Spleen (tissue), 11 donors: ENCODE measurements at regions not wholly inside any gene's neighbourhood (a gene's known extent, or its start where the extent isn't known, plus 50 kb on each side); places are given as distances from the start of the nearest gene placed in this dataset.

ENCODE experiments used
- DNase-seq: peaks from one replicate; pipeline ENCODE4 v3.0.0-alpha.2; 2020
- H3K27ac ChIP-seq, 8 donors: fragments of 200-600 bp; sonication (generic) in 7 of 8; 1 replicate in 4 of 8; 2 replicates in 4 of 8; pipeline versions ENCODE4 v1.5.0 to v1.8.0; 2016 to 2021; ENCODE audit warnings: inconsistent platforms in 4 of 8, mild to moderate bottlenecking in 4 of 8, moderate library complexity in 1 of 8
- H3K27me3 ChIP-seq, 7 donors: fragments of 200-600 bp; sonication (generic) in 6 of 7; replicated peaks in 1 of 7; 1 replicate in 4 of 7; 2 replicates in 3 of 7; pipeline versions ENCODE4 v1.5.0 to v1.8.0; 2016 to 2021; ENCODE audit warnings: inconsistent platforms in 3 of 7, mild to moderate bottlenecking in 1 of 7
- H3K36me3 ChIP-seq, 6 donors: fragments of 200-600 bp; sonication (generic) in 5 of 6; 1 replicate in 4 of 6; 2 replicates in 2 of 6; pipeline versions ENCODE4 v1.5.0 to v1.8.0; 2016 to 2021; ENCODE audit warnings: inconsistent platforms in 2 of 6
- H3K4me1 ChIP-seq, 6 donors: fragments of 200-600 bp; sonication (generic) in 5 of 6; 1 replicate in 3 of 6; 2 replicates in 3 of 6; pipeline versions ENCODE4 v1.5.0 to v1.8.0; 2016 to 2021; ENCODE audit warnings: inconsistent platforms in 3 of 6
- H3K4me3 ChIP-seq, 8 donors: fragments of 200-600 bp; sonication (generic) in 7 of 8; 1 replicate in 4 of 8; 2 replicates in 4 of 8; pipeline versions ENCODE4 v1.5.0 to v1.8.0; 2016 to 2021; ENCODE audit warnings: inconsistent platforms in 4 of 8, mild to moderate bottlenecking in 4 of 8, moderate library complexity in 2 of 8
- H3K9me3 ChIP-seq, 8 donors: fragments of 200-600 bp; sonication (generic) in 7 of 8; 1 replicate in 4 of 8; 2 replicates in 4 of 8; pipeline versions ENCODE4 v1.5.0 to v1.8.0; 2016 to 2021; ENCODE audit warnings: inconsistent platforms in 4 of 8
- POLR2A ChIP-seq, 3 donors: fragments of 450-650 bp; IDR thresholded peaks; one replicate each; pipeline ENCODE4 v1.5.1; 2017; ENCODE audit warnings: antibody characterized with exemption in 3 of 3, mild to moderate bottlenecking in 1 of 3
- POLR2AphosphoS5 ChIP-seq, 3 donors: sonication (generic); formaldehyde crosslinking; IDR thresholded peaks; one replicate each; pipeline ENCODE4 v1.5.1; 2017; ENCODE audit warnings: antibody characterized with exemption in 3 of 3
- WGBS, 5 donors: extraction: QIAGEN DNeasy Blood & Tissue Kit in 3 of 5; methylation state at CpG; one replicate each; pipeline versions ENCODE4 v1.1.5 to v1.1.7; 2013 to 2018; 5-methylcytosine and 5-hydroxymethylcytosine counted together
- intact Hi-C: fragments of 100-400 bp; cut with DNase I; formaldehyde crosslinking; loops from one replicate; pipeline ENCODE4 v1.15.0; 2023; ENCODE audit warnings: low total_unique reads
- TF ChIP-seq, protein P1 (sequence below), 11 experiments: fragments of 200-600 bp in 7 of 11; fragments of 450-650 bp in 4 of 11; sonication (generic) in 4 of 11; IDR thresholded peaks in 8 of 11; conservative IDR thresholded peaks in 3 of 11; 1 replicate in 7 of 11; 2 replicates in 4 of 11; pipeline versions ENCODE4 v1.4.0 to v1.8.0; 2016 to 2021; ENCODE audit warnings: antibody characterized with exemption in 11 of 11, inconsistent platforms in 4 of 11, mild to moderate bottlenecking in 1 of 11
- donor health status: healthy with polysubstance abuse.
- donor health status: DM: no; HTN: no; CAD: no; lungs with moderate emphysema.
- donor health status: DM: no; HTN: no; CAD: no.
- donor health status: Bipolar disorder and iron deficiency.
- donor health status: healthy.
- donor health status: DM: no; HTN: no; CAD: no.
- donor health status: DM: yes; HTN: yes; CAD: no.

GRCh38 chr6:47112317-47112716 lies 70.2 kb upstream of the ADGRF1 start:
- Histone ChIP-seq H3K36me3 (no peaks in the 10 kb centered on the region), H3K27me3 (no peaks in the 10 kb centered on the region), H3K9me3 (no peaks in the 10 kb centered on the region), H3K27ac (no peak overlapping the region), H3K4me3 (no peak overlapping the region), H3K4me1 (no peaks in the 10 kb centered on the region)
- intact Hi-C loops = no loop called here
- 87 to 97% (median 93%) methylated on average over 1 of the region's 1 CpG for WGBS, 5 donors
- no peak for TF ChIP-seq POLR2A (IDR thresholded peaks at IDR 0.05)
- TF ChIP-seq, protein P1, sequence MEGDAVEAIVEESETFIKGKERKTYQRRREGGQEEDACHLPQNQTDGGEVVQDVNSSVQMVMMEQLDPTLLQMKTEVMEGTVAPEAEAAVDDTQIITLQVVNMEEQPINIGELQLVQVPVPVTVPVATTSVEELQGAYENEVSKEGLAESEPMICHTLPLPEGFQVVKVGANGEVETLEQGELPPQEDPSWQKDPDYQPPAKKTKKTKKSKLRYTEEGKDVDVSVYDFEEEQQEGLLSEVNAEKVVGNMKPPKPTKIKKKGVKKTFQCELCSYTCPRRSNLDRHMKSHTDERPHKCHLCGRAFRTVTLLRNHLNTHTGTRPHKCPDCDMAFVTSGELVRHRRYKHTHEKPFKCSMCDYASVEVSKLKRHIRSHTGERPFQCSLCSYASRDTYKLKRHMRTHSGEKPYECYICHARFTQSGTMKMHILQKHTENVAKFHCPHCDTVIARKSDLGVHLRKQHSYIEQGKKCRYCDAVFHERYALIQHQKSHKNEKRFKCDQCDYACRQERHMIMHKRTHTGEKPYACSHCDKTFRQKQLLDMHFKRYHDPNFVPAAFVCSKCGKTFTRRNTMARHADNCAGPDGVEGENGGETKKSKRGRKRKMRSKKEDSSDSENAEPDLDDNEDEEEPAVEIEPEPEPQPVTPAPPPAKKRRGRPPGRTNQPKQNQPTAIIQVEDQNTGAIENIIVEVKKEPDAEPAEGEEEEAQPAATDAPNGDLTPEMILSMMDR (IDR thresholded peaks at IDR 0.05 in 8 of 11, conservative IDR thresholded peaks at IDR 0.05 in 3 of 11) = no peak
- no peak for TF ChIP-seq POLR2AphosphoS5 (IDR thresholded peaks at IDR 0.05)
- DNase-seq = no peak

DNA sequence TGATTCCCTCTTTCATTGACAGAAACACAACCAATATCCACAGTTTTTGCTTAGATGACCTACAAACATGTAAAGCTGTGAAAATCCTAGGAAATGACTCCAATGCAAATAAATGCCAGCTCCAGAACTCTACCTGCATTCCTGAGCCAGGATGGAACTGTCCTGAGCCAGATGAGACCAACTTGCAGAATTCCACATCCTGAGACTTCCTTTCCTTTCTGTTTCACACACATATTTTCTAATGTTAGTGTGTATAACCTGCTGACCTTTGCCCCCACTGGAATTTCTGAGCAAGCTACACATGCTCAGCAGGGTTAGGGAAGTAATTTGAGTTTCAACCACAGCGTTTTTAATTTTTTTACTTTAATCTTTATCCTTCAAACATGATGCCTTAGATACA lies 69.6 kb upstream of the ADGRF1 start:
- TF ChIP-seq POLR2A (IDR thresholded peaks at IDR 0.05) = no peak
- TF ChIP-seq, protein P1 (IDR thresholded peaks at IDR 0.05 in 8 of 11, conservative IDR thresholded peaks at IDR 0.05 in 3 of 11) = no peak
- no peak for TF ChIP-seq POLR2AphosphoS5 (IDR thresholded peaks at IDR 0.05)
- H3K27ac ChIP-seq = no peak overlapping the region
- H3K4me1 ChIP-seq = no peaks in the 10 kb centered on the region
- no peaks in the 10 kb centered on the region for H3K27me3 ChIP-seq
- WGBS, 5 donors = 61 to 78% (median 73%) methylated on average over 1 of the region's 1 CpG
- H3K4me3 ChIP-seq = no peak overlapping the region
- no peak for DNase-seq
- no peaks in the 10 kb centered on the region for H3K36me3 ChIP-seq
- H3K9me3 ChIP-seq = no peaks in the 10 kb centered on the region
- intact Hi-C loops = no loop called here

GRCh38 chr6:47109281-47109680 lies 67.1 kb upstream of the ADGRF1 start:
- 70 to 88% (median 83%) methylated on average over 2 of the region's 2 CpGs for WGBS, 5 donors
- H3K9me3 ChIP-seq = no peaks in the 10 kb centered on the region
- H3K27ac ChIP-seq = no peak overlapping the region
- intact Hi-C loops = no loop called here
- TF ChIP-seq POLR2AphosphoS5 (IDR thresholded peaks at IDR 0.05) = no peak
- TF ChIP-seq POLR2A (IDR thresholded peaks at IDR 0.05) = no peak
- TF ChIP-seq, protein P1 (IDR thresholded peaks at IDR 0.05 in 8 of 11, conservative IDR thresholded peaks at IDR 0.05 in 3 of 11) = no peak
- H3K27me3 ChIP-seq = no peaks in the 10 kb centered on the region
- H3K4me3 ChIP-seq = no peak overlapping the region
- H3K4me1 ChIP-seq = peaks cover 0 to 2% (median 0%) of the 10 kb centered on the region in 6 donors
- no peaks in the 10 kb centered on the region for H3K36me3 ChIP-seq
- DNase-seq = no peak

GRCh38 chr6:47106721-47107197 lies 64.6 kb upstream of the ADGRF1 start:
- Histone ChIP-seq H3K36me3 (no peaks in the 10 kb centered on the region), H3K27me3 (no peaks in the 10 kb centered on the region), H3K4me1 (peaks cover 0 to 9% (median 4%) of the 10 kb centered on the region in 6 donors), H3K9me3 (no peaks in the 10 kb centered on the region), H3K27ac (no peak overlapping the region), H3K4me3 (no peak overlapping the region)
- no peak for DNase-seq
- TF ChIP-seq POLR2A (IDR thresholded peaks at IDR 0.05) = no peak
- TF ChIP-seq POLR2AphosphoS5 (IDR thresholded peaks at IDR 0.05) = no peak
- TF ChIP-seq, protein P1 (IDR thresholded peaks at IDR 0.05 in 8 of 11, conservative IDR thresholded peaks at IDR 0.05 in 3 of 11) = no peak
- 78 to 100% (median 91%) methylated on average over 2 to 3 of the region's 3 CpGs for WGBS, 5 donors
- intact Hi-C loops = no loop called here
